Epithelial cell of esophagus (primary cell): ENCODE measurements at regions not wholly inside any gene's neighbourhood (a gene's known extent, or its start where the extent isn't known, plus 50 kb on each side); places are given as distances from the start of the nearest gene placed in this dataset.
"Not testable (repeated sequence)": the region's sequence is repeated elsewhere in the genome, so short reads cannot be mapped to it uniquely, and the experiment has no call there.

Experiments used
- DNase-seq: peaks from one replicate; pipeline ENCODE4 v3.0.0; 2010; ENCODE audit warnings: low read depth
- H3K4me3 ChIP-seq: 2 replicates; pipeline ENCODE4 v1.5.1; 2011; ENCODE audit warnings: mild to moderate bottlenecking, low read length, control low read depth
- TF ChIP-seq, protein P1 (sequence below): IDR thresholded peaks from 2 replicates; pipeline ENCODE4 v1.5.1; 2011; ENCODE audit warnings: low read depth, mild to moderate bottlenecking, low read length, control low read depth, inconsistent platforms; ENCODE audit not compliant: insufficient read depth; ENCODE audit errors: missing control alignments

DNA sequence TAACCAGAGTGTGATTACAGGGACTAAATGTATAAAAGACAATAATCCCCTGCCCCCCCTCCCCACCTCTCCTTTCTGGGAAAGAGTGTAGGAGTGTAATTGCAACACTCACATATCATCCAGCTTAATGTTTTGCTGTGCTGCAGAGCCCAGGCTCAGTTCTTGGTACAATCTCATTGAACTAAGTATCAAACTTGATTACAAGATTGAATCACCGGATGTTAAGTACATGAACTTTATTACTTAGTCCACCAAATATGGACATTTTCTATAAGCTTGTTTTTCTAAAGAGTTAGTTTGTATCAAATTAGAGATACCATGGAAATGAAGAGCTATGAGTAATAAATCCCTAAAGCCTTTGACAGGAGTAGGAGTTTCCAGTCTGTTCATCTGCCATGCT, 559.1 kb downstream of the ZNF674 start:
- H3K4me3 ChIP-seq = no peak overlapping the region

DNA sequence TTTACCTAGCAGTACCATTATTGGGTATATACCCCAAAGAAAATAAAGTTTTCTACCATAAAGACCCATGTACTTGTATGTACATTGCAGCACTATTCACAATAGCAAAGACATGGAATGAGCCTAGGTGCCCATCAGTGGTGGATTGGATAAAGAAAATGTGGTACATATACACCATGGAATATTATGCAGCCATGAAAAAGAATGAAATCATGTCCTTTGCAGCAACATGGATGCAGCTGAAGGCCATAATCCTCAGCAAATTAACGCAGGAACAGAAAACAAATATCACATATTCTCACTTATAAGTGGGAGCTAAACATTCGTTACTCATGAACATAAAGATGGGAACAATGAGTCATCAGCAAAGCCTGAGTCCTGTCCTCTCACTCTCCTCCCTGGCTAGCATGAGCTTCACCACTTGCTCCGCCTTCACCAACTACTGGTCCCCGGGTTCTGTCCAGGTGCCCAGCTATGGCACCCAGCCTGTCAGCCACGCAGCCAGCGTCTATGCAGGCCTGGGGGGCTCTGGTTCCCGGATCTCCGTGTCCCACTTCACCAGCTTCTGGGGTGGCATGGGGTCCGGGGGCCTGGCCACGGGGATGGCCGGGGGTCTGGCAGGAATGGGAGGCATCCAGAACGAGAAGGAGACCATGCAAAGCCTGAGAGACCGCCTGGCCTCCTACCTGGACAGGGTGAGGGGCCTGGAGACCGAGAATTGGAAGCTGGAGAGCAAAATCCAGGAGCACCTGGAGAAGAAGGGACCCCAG, 562.1 kb downstream of the ZNF674 start:
- not testable (repeated sequence) for DNase-seq, H3K4me3 ChIP-seq

More for the DNA sequence above, 559.1 kb downstream of the ZNF674 start:
- no peak for DNase-seq
- TF ChIP-seq, protein P1, sequence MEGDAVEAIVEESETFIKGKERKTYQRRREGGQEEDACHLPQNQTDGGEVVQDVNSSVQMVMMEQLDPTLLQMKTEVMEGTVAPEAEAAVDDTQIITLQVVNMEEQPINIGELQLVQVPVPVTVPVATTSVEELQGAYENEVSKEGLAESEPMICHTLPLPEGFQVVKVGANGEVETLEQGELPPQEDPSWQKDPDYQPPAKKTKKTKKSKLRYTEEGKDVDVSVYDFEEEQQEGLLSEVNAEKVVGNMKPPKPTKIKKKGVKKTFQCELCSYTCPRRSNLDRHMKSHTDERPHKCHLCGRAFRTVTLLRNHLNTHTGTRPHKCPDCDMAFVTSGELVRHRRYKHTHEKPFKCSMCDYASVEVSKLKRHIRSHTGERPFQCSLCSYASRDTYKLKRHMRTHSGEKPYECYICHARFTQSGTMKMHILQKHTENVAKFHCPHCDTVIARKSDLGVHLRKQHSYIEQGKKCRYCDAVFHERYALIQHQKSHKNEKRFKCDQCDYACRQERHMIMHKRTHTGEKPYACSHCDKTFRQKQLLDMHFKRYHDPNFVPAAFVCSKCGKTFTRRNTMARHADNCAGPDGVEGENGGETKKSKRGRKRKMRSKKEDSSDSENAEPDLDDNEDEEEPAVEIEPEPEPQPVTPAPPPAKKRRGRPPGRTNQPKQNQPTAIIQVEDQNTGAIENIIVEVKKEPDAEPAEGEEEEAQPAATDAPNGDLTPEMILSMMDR = no peak

DNA sequence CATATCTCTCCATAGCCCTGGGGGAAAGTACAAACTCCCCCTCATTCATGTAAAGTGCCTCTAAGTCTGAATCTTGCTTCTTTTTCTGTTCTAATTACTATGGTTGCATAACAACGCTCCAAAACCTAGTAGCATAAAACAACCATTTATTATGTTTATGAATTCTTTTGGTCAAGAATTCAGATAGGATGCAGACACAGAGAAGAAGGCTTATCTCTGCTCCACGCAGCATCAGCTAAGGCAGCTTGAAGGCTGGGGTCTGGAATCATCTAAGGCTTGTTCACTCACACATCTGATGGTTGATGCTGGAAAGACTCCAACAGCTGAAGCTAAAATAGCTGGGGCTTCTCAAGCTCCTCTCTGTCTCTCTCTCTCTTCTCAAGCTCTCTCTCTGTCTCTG, 564.5 kb downstream of the ZNF674 start:
- H3K4me3 ChIP-seq = no peak overlapping the region
- no peak for DNase-seq
- TF ChIP-seq, protein P1 = no peak

DNA sequence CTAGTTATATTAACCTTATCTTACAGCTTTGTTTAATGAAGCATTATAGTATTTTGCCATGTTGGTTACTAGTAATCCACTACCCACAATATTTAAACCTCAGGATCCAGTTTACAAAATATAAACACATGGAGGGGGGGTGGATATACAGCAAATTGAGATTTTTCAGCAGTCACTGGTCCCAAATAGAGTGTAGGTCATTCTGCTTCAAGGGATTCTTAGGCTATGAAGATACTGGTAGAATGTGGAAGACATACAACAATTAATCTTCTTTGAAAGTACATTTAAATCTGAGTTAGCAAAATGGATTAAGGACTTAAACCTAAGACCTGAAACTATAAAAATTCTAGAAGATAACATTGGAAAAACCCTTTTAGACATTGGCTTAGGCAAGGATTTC, 569.6 kb downstream of the ZNF674 start:
- TF ChIP-seq, protein P1 = no peak
- H3K4me3 ChIP-seq = no peak overlapping the region
- no peak for DNase-seq

DNA sequence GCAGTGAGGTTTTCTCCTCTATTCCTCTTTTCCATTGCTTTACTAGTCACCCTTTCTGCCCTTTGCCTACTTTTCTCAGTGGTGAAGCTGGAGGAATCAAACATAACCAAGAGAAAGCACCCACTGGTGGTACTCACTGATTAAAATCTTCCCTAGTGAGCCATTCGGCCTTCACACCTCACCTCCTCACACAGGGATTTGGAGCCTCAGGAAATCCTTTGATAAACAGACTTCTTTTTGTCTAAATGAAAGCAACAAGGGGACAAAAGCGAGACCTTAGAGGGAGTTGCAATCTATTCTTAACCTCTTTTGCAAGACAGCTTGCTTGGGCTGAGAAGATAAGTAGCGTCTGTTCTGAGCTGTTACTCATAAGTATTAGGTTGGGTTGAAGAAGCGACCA, 572.6 kb downstream of the ZNF674 start:
- TF ChIP-seq, protein P1 = no peak
- no peak overlapping the region for H3K4me3 ChIP-seq
- no peak for DNase-seq

DNA sequence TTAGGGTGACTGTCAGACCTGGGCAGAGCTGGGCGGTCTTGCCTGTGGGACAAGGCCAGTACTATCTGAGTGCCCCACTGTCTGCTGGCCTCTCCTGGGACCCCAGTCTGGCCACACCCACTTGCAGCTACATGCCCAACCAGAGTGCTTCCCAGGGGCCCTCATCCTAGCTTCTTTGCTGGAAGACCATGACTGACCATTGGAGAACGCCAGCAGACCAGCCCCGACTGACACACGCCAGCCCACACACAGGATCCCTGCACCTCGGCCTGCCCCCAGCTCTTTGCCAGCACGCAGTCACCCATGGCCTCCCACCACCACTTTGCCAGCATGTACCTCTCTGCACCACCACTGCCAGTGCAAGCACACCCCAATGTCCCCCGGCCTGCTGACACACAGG, 585.7 kb downstream of the ZNF674 start:
- TF ChIP-seq, protein P1 = no peak
- no peak overlapping the region for H3K4me3 ChIP-seq
- DNase-seq = no peak

DNA sequence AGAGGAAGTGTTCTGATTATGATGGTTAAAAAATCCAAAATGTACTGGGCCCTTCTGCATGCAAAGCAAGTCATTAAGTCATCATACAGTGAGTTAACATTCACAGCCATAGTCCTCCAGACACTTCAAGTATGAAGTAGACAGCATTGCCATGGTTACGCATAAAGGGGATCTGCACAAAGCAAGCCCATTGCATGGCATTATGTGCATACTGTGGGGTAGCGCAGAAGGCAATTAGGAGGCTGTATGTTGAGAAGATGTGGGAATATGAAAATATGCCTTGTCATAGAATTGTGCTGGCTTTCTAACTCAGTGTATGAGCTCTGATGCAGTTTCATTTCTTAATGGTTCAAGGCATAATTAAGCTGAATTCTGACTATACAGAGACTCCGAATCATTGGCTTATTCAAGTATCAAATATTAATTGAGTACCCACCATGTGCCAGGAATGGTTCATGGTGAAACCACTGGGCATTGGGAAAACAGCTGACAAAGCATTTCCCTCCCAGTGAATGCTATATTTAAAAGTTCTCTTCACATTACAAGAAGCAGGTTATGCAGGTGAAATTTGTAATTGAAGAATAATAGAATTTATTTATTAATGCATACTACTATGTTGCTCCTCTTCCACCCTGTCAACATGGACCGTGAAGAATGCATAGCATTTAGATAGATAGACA, 588.9 kb downstream of the ZNF674 start:
- no peak for DNase-seq
- H3K4me3 ChIP-seq = no peak overlapping the region
- TF ChIP-seq, protein P1 = no peak
